Colonic mucosa (tissue), 4 donors: ENCODE measurements at regions not wholly inside any gene's neighbourhood (a gene's known extent, or its start where the extent isn't known, plus 50 kb on each side); places are given as distances from the start of the nearest gene placed in this dataset.
"Not testable (repeated sequence)": the region's sequence is repeated elsewhere in the genome, so short reads cannot be mapped to it uniquely, and the experiment has no call there.

ENCODE experiments used
- DNase-seq: peaks from one replicate; pipeline ENCODE4 v3.0.0-alpha.2; 2020
- H3K27ac ChIP-seq: fragments of 200-600 bp; one replicate; pipeline ENCODE4 v1.8.0; 2021
- H3K27me3 ChIP-seq: fragments of 200-600 bp; one replicate; pipeline ENCODE4 v1.8.0; 2021
- H3K36me3 ChIP-seq: fragments of 200-600 bp; one replicate; pipeline ENCODE4 v1.8.0; 2021
- H3K4me1 ChIP-seq: fragments of 200-600 bp; one replicate; pipeline ENCODE4 v1.8.0; 2021; ENCODE audit warnings: mild to moderate bottlenecking
- H3K4me3 ChIP-seq: fragments of 200-600 bp; one replicate; pipeline ENCODE4 v1.8.0; 2021
- H3K9ac ChIP-seq, 2 donors: one replicate each; pipeline ENCODE4 v1.7.0; 2013; ENCODE audit warnings: control low read depth in 2 of 2, low read depth in 2 of 2, low read length in 2 of 2
- H3K9me3 ChIP-seq: fragments of 200-600 bp; one replicate; pipeline ENCODE4 v1.8.0; 2021
- CTCF ChIP-seq: fragments of 200-600 bp; IDR thresholded peaks from one replicate; pipeline ENCODE4 v1.8.0; 2022; ENCODE audit warnings: antibody characterized with exemption, mild to moderate bottlenecking
- intact Hi-C: fragments of 100-400 bp; cut with DNase I; formaldehyde crosslinking; loops from one replicate; pipeline ENCODE4 v1.14.1; 2022
- donor health status: healthy.
- donor health status: DM: no; HTN: no; CAD: no.
- donor health status: DM: no; HTN: no; CAD: no.

DNA sequence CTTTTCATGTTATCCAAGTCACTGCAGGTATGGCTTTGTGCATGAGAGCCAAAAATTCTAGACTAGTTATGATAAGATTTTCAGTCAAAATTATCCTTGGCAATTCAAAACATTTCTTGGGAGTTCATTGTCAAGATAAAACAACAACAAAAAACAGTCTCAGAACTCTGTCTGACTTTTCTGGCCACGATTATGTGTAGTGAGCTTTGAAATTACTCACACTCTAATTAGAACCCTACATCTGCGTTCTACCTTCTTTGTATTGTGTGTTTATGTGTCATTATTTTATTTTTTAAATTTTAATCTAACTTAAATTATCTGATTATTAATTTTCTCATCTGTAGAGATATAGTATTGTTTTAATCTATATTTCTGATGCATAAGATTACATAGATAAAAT, 459.2 kb downstream of the FRK start:
- Histone ChIP-seq H3K9me3 (no peaks in the 10 kb centered on the region), H3K4me1 (no peaks in the 10 kb centered on the region), H3K36me3 (no peaks in the 10 kb centered on the region), H3K4me3 (no peak overlapping the region), H3K9ac (no peak overlapping the region), H3K27me3 (no peaks in the 10 kb centered on the region), H3K27ac (no peak overlapping the region)
- TF ChIP-seq CTCF = no peak
- DNase-seq = no peak
- intact Hi-C loops = no loop called here

DNA sequence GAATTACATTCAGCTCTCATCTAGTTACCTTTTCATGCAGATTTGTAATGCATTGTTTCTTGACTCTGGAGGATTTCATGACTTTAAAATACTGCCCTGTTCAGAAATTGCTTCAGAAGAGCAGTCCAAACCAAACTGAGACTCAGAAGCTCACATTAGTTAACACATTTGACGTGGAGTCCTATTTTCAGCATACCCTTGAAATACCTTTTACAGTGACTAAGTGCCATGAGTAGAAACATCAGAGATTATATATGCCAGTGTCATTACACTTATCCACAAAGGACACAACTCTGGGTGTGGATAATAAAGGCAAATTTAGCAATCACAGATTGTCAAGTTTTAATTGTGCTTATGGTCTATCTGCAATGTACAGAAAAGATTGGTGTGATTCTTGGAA, 459.6 kb downstream of the FRK start:
- Histone ChIP-seq H3K36me3 (no peaks in the 10 kb centered on the region), H3K27ac (no peak overlapping the region), H3K4me1 (no peaks in the 10 kb centered on the region), H3K9ac (no peak overlapping the region), H3K4me3 (no peak overlapping the region), H3K9me3 (no peaks in the 10 kb centered on the region), H3K27me3 (no peaks in the 10 kb centered on the region)
- TF ChIP-seq CTCF = no peak
- intact Hi-C loops = no loop called here
- no peak for DNase-seq

GRCh38 chr6:115594891-115595290, 465.8 kb downstream of the FRK start:
- no peak overlapping the region for H3K9ac ChIP-seq
- no peaks in the 10 kb centered on the region for H3K4me1 ChIP-seq
- no peak overlapping the region for H3K4me3 ChIP-seq
- intact Hi-C loops = no loop called here
- TF ChIP-seq CTCF = no peak
- H3K27me3 ChIP-seq = no peaks in the 10 kb centered on the region
- no peaks in the 10 kb centered on the region for H3K36me3 ChIP-seq
- no peaks in the 10 kb centered on the region for H3K9me3 ChIP-seq
- H3K27ac ChIP-seq = no peak overlapping the region
- no peak for DNase-seq

GRCh38 chr6:115592025-115592424, 468.7 kb downstream of the FRK start:
- H3K36me3 ChIP-seq = no peaks in the 10 kb centered on the region
- H3K27me3 ChIP-seq = no peaks in the 10 kb centered on the region
- H3K9ac ChIP-seq = no peak overlapping the region
- no peak for TF ChIP-seq CTCF
- intact Hi-C loops = no loop called here
- H3K4me1 ChIP-seq = no peaks in the 10 kb centered on the region
- H3K4me3 ChIP-seq = no peak overlapping the region
- no peak overlapping the region for H3K27ac ChIP-seq
- DNase-seq = no peak
- H3K9me3 ChIP-seq = no peaks in the 10 kb centered on the region

- H3K9me3 ChIP-seq, H3K36me3 ChIP-seq, H3K27me3 ChIP-seq, H3K4me3 ChIP-seq, H3K9ac ChIP-seq, H3K27ac ChIP-seq, intact Hi-C loops, H3K4me1 ChIP-seq, DNase-seq: not testable (repeated sequence)
These were observed 471.6 kb downstream of the FRK start for GRCh38 chr6:115589072-115589471.

DNA sequence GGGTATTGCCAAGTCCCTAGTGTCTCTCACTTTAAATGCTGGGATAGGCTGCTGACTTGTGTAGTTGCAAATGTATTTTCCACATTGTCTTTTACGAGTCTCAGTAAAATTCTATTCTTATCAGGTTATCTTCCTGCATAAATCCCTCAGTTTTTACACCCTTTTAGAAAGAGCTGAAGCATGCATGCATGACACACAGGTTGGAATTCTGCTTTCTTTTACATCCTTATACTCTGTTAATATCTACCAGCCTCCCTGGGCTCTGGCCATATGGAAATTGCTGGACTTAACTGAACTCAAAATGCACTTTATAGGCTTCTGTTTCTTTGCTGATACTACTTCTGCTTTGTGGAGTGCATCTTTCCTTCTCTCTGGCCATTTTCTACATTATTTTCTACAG, 477.4 kb downstream of the FRK start:
- Histone ChIP-seq H3K9me3 (no peaks in the 10 kb centered on the region), H3K27ac (no peak overlapping the region), H3K4me1 (no peaks in the 10 kb centered on the region), H3K27me3 (no peaks in the 10 kb centered on the region), H3K36me3 (no peaks in the 10 kb centered on the region), H3K9ac (no peak overlapping the region), H3K4me3 (no peak overlapping the region)
- DNase-seq = no peak
- no peak for TF ChIP-seq CTCF
- intact Hi-C loops = no loop called here
